ENCODE measurements at regions not wholly inside any gene's neighbourhood (a gene's known extent, or its start where the extent isn't known, plus 50 kb on each side); places are given as distances from the start of the nearest gene placed in this dataset.

DNA sequence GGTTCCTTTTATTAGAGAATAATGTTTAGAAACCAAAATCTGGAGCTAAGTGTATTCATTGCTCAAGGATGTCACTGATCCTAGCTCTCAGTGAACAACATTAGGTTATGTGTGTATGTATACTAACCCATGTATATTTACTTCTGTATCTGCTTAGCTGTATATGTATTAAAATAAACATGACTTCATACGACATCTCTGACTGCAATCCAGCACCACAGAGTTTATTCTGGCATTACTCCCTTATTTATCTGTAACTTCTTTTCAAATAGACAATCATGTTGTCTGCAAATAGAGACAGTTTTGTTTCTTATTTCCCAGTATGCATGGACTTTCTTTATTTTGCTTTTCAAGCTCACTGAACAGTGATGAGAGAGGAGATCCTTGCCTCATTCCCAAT is 441.0 kb upstream of the NFE2L3 start:
- no peak for TF ChIP-seq POLR2A (IDR thresholded peaks at IDR 0.05)
- TF ChIP-seq, protein P1, sequence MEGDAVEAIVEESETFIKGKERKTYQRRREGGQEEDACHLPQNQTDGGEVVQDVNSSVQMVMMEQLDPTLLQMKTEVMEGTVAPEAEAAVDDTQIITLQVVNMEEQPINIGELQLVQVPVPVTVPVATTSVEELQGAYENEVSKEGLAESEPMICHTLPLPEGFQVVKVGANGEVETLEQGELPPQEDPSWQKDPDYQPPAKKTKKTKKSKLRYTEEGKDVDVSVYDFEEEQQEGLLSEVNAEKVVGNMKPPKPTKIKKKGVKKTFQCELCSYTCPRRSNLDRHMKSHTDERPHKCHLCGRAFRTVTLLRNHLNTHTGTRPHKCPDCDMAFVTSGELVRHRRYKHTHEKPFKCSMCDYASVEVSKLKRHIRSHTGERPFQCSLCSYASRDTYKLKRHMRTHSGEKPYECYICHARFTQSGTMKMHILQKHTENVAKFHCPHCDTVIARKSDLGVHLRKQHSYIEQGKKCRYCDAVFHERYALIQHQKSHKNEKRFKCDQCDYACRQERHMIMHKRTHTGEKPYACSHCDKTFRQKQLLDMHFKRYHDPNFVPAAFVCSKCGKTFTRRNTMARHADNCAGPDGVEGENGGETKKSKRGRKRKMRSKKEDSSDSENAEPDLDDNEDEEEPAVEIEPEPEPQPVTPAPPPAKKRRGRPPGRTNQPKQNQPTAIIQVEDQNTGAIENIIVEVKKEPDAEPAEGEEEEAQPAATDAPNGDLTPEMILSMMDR (IDR thresholded peaks at IDR 0.05), result no peak
- TF ChIP-seq POLR2AphosphoS5 (IDR thresholded peaks at IDR 0.05), result no peak
- no peak for TF ChIP-seq EP300 (IDR thresholded peaks at IDR 0.05)

All from gastroesophageal sphincter (tissue), 3 donors.